BLaER1 (cell line): ENCODE measurements at regions not wholly inside any gene's neighbourhood (a gene's known extent, or its start where the extent isn't known, plus 50 kb on each side); places are given as distances from the start of the nearest gene placed in this dataset.
"Not testable (repeated sequence)": the region's sequence is repeated elsewhere in the genome, so short reads cannot be mapped to it uniquely, and the experiment has no call there.

Experiments used
- H3K27ac ChIP-seq: shearing (Covaris generic); formaldehyde crosslinking; 2 replicates; pipeline ENCODE4 v1.8.1; 2022
- H3K27me3 ChIP-seq: shearing (Covaris generic); formaldehyde crosslinking; 2 replicates; pipeline ENCODE4 v1.8.1; 2022
- H3K36me3 ChIP-seq: shearing (Covaris generic); formaldehyde crosslinking; 2 replicates; pipeline ENCODE4 v1.8.1; 2022
- H3K4me1 ChIP-seq: shearing (Covaris generic); formaldehyde crosslinking; 2 replicates; pipeline ENCODE4 v1.8.1; 2022
- H3K4me2 ChIP-seq: shearing (Covaris generic); formaldehyde crosslinking; 2 replicates; pipeline ENCODE4 v1.8.1; 2022
- H3K4me3 ChIP-seq: shearing (Covaris generic); formaldehyde crosslinking; 2 replicates; pipeline ENCODE4 v1.8.1; 2022
- H3K9ac ChIP-seq: shearing (Covaris generic); formaldehyde crosslinking; 2 replicates; pipeline ENCODE4 v1.8.1; 2022
- H3K9me3 ChIP-seq: shearing (Covaris generic); formaldehyde crosslinking; 2 replicates; pipeline ENCODE4 v1.8.1; 2022
- H4K20me1 ChIP-seq: shearing (Covaris generic); formaldehyde crosslinking; 2 replicates; pipeline ENCODE4 v1.8.1; 2022
- Cebpa-rat ChIP-seq: shearing (Covaris generic); IDR thresholded peaks from 2 replicates; pipeline ENCODE4 v1.8.1; 2022

DNA sequence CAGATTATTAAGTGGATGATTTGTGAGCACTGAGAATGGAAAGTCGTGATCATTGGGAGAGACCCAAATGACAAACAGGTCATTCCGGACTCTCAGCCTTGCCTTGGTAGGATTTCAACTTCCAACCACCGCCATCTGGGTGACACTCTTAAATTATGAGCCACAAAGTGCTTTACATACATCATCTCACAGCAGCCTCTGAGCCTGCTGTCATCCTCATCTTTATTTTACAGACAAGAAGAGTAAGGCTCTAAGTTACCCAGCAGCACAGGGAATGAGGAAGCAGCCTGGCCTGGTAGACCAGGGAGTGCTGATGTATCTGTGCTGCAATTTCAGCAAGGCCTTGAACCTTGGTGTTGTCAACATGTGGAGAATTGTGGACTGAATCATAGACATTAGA, 105.8 kb upstream of the TRIM2 start:
- Histone ChIP-seq H3K27ac (no peak overlapping the region), H3K4me2 (no peak overlapping the region), H3K4me1 (no peaks in the 10 kb centered on the region), H4K20me1 (no peaks in the 10 kb centered on the region), H3K9me3 (no peaks in the 10 kb centered on the region), H3K27me3 (no peaks in the 10 kb centered on the region), H3K9ac (no peak overlapping the region), H3K36me3 (no peaks in the 10 kb centered on the region), H3K4me3 (no peak overlapping the region)
- TF ChIP-seq Cebpa-rat = no peak

DNA sequence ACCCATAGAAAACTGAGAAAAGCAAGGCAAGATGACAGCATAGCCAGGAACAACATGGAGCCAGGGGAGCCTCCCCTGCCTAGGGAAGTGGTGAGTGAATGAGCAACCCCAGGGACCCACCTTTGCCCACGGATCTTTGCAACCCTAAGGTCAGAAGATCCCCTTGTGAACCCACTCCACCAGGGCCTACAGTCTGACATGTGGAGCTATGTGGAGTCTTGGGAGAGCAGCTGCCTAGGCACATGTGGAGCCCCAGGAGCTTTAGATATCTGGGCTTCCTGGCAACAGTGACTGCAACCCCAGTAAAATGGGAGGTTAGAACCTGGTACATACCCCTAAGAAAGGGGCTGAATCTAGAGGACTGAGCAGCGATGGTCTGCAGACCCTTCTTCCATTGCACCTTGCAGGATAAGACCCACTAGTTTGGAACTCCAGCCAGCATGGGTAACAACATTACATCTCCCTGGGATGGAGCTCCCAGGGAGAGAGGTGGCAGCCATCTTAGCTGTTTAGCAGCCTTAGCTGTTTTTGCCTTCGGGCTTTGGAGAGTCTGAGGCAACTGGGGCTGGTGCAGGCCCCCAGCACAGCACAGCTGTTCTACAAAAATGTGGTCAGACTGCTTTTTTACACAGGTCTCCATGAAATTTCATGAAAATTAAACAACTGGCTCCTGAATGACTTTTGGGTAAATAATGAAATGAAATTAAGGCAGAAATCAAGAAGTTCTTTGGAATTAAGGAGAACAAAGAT, 104.7 kb upstream of the TRIM2 start:
- TF ChIP-seq Cebpa-rat = no peak
- H4K20me1 ChIP-seq = no peaks in the 10 kb centered on the region
- no peak overlapping the region for H3K9ac ChIP-seq
- H3K9me3 ChIP-seq = peaks cover 4% of the 10 kb centered on the region; the same call in 1 of the 2 replicates
- no peak overlapping the region for H3K4me2 ChIP-seq
- no peaks in the 10 kb centered on the region for H3K27me3 ChIP-seq
- H3K4me3 ChIP-seq = no peak overlapping the region
- H3K27ac ChIP-seq = no peak overlapping the region
- no peaks in the 10 kb centered on the region for H3K4me1 ChIP-seq
- H3K36me3 ChIP-seq = no peaks in the 10 kb centered on the region

GRCh38 chr4:153106736-153107135, 97.5 kb upstream of the TRIM2 start:
- not testable (repeated sequence) for H3K4me3 ChIP-seq, H3K27ac ChIP-seq, H3K9ac ChIP-seq, H3K36me3 ChIP-seq, H3K27me3 ChIP-seq, H4K20me1 ChIP-seq
- Histone ChIP-seq H3K4me2 (peak overlapping the region; percentile 41), H3K9me3 (peaks cover 27% of the 10 kb centered on the region), H3K4me1 (peaks cover 46% of the 10 kb centered on the region)

DNA sequence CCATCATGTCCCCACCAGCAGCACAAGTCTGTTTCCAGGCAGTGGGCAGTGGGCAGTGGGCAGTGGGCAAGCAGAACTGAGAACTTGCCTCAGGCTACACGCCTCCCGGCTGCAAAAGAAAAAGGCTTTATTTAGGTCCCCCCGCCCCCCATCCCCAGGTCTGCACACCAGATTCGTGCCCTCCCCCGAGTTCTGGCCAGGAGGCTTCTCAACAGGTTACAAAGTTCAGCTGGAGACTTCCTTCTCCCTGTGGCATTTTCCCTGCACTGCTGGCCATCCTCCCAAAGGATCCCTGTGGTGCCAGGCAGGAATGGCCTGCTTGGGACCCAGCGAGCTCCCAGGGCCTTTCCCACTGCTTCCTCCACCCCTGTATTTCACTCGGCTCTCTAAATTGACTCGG, 97.0 kb upstream of the TRIM2 start:
- no peak for TF ChIP-seq Cebpa-rat
- Histone ChIP-seq H3K4me2 (peak overlapping the region; percentile 41), H3K4me3 (no peak overlapping the region), H3K36me3 (no peaks in the 10 kb centered on the region), H3K9me3 (peaks cover 27% of the 10 kb centered on the region), H3K27ac (no peak overlapping the region; the same call in 1 of the 2 replicates), H4K20me1 (no peaks in the 10 kb centered on the region), H3K4me1 (peaks cover 51% of the 10 kb centered on the region), H3K9ac (no peak overlapping the region), H3K27me3 (no peaks in the 10 kb centered on the region)

DNA sequence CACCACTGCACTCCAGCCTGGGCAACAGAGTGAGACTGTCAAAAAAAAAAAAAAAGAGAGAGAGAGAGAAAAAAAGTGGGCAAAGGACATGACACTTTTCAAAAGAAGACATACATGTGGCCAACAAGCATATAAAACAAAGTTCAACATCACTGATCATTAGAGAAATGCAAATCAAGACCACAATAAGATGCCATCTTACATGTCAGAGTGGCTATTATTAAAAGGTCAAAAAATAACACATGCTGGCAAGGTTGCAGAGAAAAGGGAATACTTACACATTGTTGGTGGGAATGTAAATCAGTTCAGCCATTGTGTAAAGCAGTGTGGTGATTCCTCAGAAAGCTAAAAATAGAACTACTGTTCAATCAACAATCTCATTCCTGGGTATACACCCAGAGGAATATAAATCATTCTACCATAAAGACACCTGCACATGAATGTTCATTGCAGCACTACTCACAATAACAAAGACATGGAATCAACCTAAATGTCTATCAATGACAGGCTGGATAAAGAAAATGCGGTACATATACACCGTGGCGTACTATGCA, 94.9 kb upstream of the TRIM2 start:
- H3K9me3 ChIP-seq = peaks cover 25% of the 10 kb centered on the region
- no peaks in the 10 kb centered on the region for H3K36me3 ChIP-seq
- TF ChIP-seq Cebpa-rat = no peak
- no peak overlapping the region for H3K27ac ChIP-seq
- peaks cover 73% of the 10 kb centered on the region for H3K4me1 ChIP-seq
- no peaks in the 10 kb centered on the region for H3K27me3 ChIP-seq
- no peak overlapping the region for H3K9ac ChIP-seq
- no peaks in the 10 kb centered on the region for H4K20me1 ChIP-seq
- H3K4me3 ChIP-seq = no peak overlapping the region
- H3K4me2 ChIP-seq = peak overlapping the region; percentile 76

- H3K27ac ChIP-seq = peak overlapping the region; percentile 61; the same call in 1 of the 2 replicates
- no peak for TF ChIP-seq Cebpa-rat
Observed at GRCh38 chr4:153110739-153111138, 93.5 kb upstream of the TRIM2 start.

GRCh38 chr4:153111426-153112040, 92.7 kb upstream of the TRIM2 start:
- Histone ChIP-seq H3K27ac (peak overlapping the region; percentile 61), H3K9ac (0 out of 2 replicates have a peak overlapping the region, but pooled peaks have one; percentile 6), H3K36me3 (no peaks in the 10 kb centered on the region), H3K9me3 (peaks cover 5% of the 10 kb centered on the region), H3K4me2 (peak overlapping the region; percentile 76), H3K4me3 (no peak overlapping the region), H3K27me3 (no peaks in the 10 kb centered on the region), H4K20me1 (no peaks in the 10 kb centered on the region), H3K4me1 (peaks cover 93% of the 10 kb centered on the region)
- no peak for TF ChIP-seq Cebpa-rat

More at GRCh38 chr4:153110739-153111138, 93.5 kb upstream of the TRIM2 start:
- H3K9ac ChIP-seq = no peak overlapping the region
- H3K4me2 ChIP-seq = peak overlapping the region; percentile 76
- H4K20me1 ChIP-seq = no peaks in the 10 kb centered on the region
- H3K4me3 ChIP-seq = no peak overlapping the region
- peaks cover 12% of the 10 kb centered on the region for H3K9me3 ChIP-seq
- H3K36me3 ChIP-seq = no peaks in the 10 kb centered on the region
- peaks cover 86% of the 10 kb centered on the region for H3K4me1 ChIP-seq
- no peaks in the 10 kb centered on the region for H3K27me3 ChIP-seq

DNA sequence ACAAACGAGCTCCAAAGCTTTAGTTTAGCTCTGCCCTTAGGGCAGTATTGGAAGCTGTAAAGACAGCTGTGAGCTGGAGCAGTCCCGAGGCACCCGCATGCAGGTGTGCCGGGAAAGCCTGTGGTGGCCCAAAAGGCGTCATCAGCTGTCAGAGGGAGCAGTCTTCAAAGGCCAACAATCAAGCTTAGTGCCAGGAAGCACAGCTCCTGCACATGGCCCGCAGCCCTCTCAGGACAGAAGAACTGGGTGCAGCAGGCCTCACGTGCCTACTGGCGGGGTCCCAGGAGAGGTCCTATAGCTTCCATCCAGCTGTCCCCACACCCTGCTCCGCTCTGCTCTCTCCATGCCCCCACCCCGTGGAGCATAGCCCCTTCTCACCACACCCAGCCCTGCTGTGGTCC, 92.2 kb upstream of the TRIM2 start:
- peaks cover 5% of the 10 kb centered on the region for H3K9me3 ChIP-seq
- TF ChIP-seq Cebpa-rat = no peak
- H3K36me3 ChIP-seq = no peaks in the 10 kb centered on the region
- peak overlapping the region; percentile 64 for H3K27ac ChIP-seq
- H3K4me1 ChIP-seq = peaks cover 93% of the 10 kb centered on the region
- no peaks in the 10 kb centered on the region for H3K27me3 ChIP-seq
- no peak overlapping the region for H3K4me3 ChIP-seq
- no peaks in the 10 kb centered on the region for H4K20me1 ChIP-seq
- no peak overlapping the region for H3K9ac ChIP-seq
- H3K4me2 ChIP-seq = peak overlapping the region; percentile 76

DNA sequence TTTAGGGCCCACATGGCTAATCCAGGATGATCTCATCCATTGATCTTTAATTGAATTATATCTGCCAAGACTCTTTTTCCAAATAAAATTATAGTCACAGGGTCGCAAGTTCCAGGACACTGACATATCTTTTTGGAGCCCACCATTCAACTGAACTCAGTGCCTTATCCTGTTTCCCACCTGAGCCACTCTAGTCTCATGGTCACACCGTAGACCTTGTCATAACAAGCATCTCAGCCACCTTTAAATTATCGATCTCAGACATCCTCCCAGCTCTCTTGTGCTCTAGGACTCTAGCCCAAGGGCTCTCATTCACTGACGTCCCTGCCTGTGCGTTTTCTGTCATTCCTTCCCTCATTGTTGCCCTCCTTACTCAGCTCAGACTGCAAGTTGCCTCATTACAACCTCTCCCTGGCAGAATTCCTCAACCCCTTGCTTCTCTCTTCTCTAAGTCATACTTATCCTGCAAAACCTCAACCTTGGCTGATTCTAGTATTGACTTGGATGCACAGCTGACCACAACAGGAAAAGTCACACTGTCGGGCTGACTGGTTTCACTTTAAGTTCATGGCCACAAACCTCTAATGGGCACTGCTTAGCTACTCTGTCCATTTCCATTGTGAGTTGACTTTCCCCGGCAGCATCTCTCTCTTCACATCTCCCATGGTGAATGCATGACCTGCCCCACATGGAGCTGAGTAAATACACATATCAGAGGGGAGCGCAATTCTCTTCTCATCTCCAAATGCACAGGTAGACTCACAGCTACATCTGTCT, 91.0 kb upstream of the TRIM2 start:
- peaks cover 5% of the 10 kb centered on the region; the same call in 1 of the 2 replicates for H3K9me3 ChIP-seq

GRCh38 chr4:153113838-153114105, 90.5 kb upstream of the TRIM2 start:
- no peak overlapping the region for H3K27ac ChIP-seq
- H3K4me1 ChIP-seq = peaks cover 92% of the 10 kb centered on the region
- no peak overlapping the region for H3K4me3 ChIP-seq
- H3K36me3 ChIP-seq = no peaks in the 10 kb centered on the region
- no peak overlapping the region for H3K9ac ChIP-seq
- TF ChIP-seq Cebpa-rat = no peak
- H3K4me2 ChIP-seq = peak overlapping the region; percentile 76
- no peaks in the 10 kb centered on the region for H4K20me1 ChIP-seq
- H3K27me3 ChIP-seq = no peaks in the 10 kb centered on the region
- H3K9me3 ChIP-seq = peaks cover 5% of the 10 kb centered on the region; the same call in 1 of the 2 replicates

More for the DNA sequence above, 91.0 kb upstream of the TRIM2 start:
- H3K4me3 ChIP-seq = no peak overlapping the region
- H3K36me3 ChIP-seq = no peaks in the 10 kb centered on the region
- no peak for TF ChIP-seq Cebpa-rat
- H3K9ac ChIP-seq = no peak overlapping the region; the same call in 1 of the 2 replicates
- H4K20me1 ChIP-seq = no peaks in the 10 kb centered on the region
- peaks cover 95% of the 10 kb centered on the region for H3K4me1 ChIP-seq
- peak overlapping the region; percentile 76 for H3K4me2 ChIP-seq
- H3K27ac ChIP-seq = peak overlapping the region; percentile 64
- no peaks in the 10 kb centered on the region for H3K27me3 ChIP-seq
